Kidney (tissue), 13 donors: ENCODE measurements at regions not wholly inside any gene's neighbourhood (a gene's known extent, or its start where the extent isn't known, plus 50 kb on each side); places are given as distances from the start of the nearest gene placed in this dataset.

ENCODE experiments used
- DNase-seq, 5 donors: peaks; one replicate each; pipeline ENCODE4 v3.0.0-alpha.2; 2013 to 2020
- FAIRE-seq: peaks from 2 replicates; lab custom pipeline; 2012; peaks lifted over from hg19 to GRCh38; lab: Jason Lieb, UNC
- H3K27ac ChIP-seq, 2 donors: one replicate each; pipeline ENCODE4 v1.7.0; 2013; ENCODE audit warnings: low read depth in 2 of 2, low read length in 2 of 2, inconsistent platforms in 1 of 2
- H3K27me3 ChIP-seq: one replicate; pipeline ENCODE4 v1.7.1; 2013; ENCODE audit warnings: low read length, inconsistent platforms; ENCODE audit not compliant: control insufficient read depth, insufficient read depth
- H3K36me3 ChIP-seq, 3 donors: one replicate each; pipeline versions ENCODE4 v1.7.0 to v1.7.1; 2013; ENCODE audit warnings: low read length in 3 of 3, control low read depth in 1 of 3, inconsistent platforms in 1 of 3; ENCODE audit not compliant: insufficient read depth in 3 of 3, control insufficient read depth in 2 of 3
- H3K4me1 ChIP-seq, 3 donors: one replicate each; pipeline versions ENCODE4 v1.7.0 to v1.7.1; 2013; ENCODE audit warnings: low read length in 3 of 3, inconsistent platforms in 1 of 3, low read depth in 1 of 3; ENCODE audit not compliant: control insufficient read depth in 2 of 3, insufficient read depth in 2 of 3
- H3K4me3 ChIP-seq, 3 donors: one replicate each; pipeline versions ENCODE4 v1.7.0 to v1.8.1; 2013; ENCODE audit warnings: low read length in 3 of 3, control low read depth in 1 of 3, inconsistent platforms in 1 of 3
- H3K9ac ChIP-seq, 3 donors: one replicate each; pipeline versions ENCODE4 v1.7.0 to v1.7.1; 2013; ENCODE audit warnings: low read length in 3 of 3, control low read depth in 1 of 3, inconsistent platforms in 1 of 3
- H3K9me3 ChIP-seq, 3 donors: one replicate each; pipeline versions ENCODE4 v1.7.0 to v1.7.1; 2013; ENCODE audit warnings: low read length in 3 of 3, control low read depth in 1 of 3, inconsistent platforms in 1 of 3; ENCODE audit not compliant: control insufficient read depth in 2 of 3, insufficient read depth in 1 of 3
- intact Hi-C: fragments of 100-400 bp; cut with DNase I; formaldehyde crosslinking; loops from one replicate; pipeline ENCODE4 v1.11.1; 2022
- TF ChIP-seq, protein P1 (sequence below): IDR thresholded peaks from 3 replicates; pipeline ENCODE4 v1.5.1; 2012; ENCODE audit warnings: mild to moderate bottlenecking, moderate library complexity, borderline replicate concordance; ENCODE audit not compliant: insufficient read depth; ENCODE audit errors: extremely low read depth
- donor health status: control.
- donor health status: control.
- donor health status: control.
- donor health status: control.
- donor health status: control.
- donor health status: DM: yes; HTN: yes; CAD: no.
- donor health status: Normal renal cell carcinoma (clear cell type).

GRCh38 chr9:24090566-24090965 is 264.5 kb upstream of the ELAVL2 start:
- TF ChIP-seq, protein P1, sequence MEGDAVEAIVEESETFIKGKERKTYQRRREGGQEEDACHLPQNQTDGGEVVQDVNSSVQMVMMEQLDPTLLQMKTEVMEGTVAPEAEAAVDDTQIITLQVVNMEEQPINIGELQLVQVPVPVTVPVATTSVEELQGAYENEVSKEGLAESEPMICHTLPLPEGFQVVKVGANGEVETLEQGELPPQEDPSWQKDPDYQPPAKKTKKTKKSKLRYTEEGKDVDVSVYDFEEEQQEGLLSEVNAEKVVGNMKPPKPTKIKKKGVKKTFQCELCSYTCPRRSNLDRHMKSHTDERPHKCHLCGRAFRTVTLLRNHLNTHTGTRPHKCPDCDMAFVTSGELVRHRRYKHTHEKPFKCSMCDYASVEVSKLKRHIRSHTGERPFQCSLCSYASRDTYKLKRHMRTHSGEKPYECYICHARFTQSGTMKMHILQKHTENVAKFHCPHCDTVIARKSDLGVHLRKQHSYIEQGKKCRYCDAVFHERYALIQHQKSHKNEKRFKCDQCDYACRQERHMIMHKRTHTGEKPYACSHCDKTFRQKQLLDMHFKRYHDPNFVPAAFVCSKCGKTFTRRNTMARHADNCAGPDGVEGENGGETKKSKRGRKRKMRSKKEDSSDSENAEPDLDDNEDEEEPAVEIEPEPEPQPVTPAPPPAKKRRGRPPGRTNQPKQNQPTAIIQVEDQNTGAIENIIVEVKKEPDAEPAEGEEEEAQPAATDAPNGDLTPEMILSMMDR, result no peak
- H3K9me3 ChIP-seq, result peaks cover 0 to 2% (median 0%) of the 10 kb centered on the region in 3 donors
- FAIRE-seq (no peak), DNase-seq (no peak)
- no peaks in the 10 kb centered on the region for H3K4me1 ChIP-seq
- H3K27me3 ChIP-seq, result no peaks in the 10 kb centered on the region
- H3K36me3 ChIP-seq, result no peaks in the 10 kb centered on the region
- no peak overlapping the region for H3K27ac ChIP-seq
- H3K9ac ChIP-seq, result no peak overlapping the region
- intact Hi-C loops, result no loop called here
- H3K4me3 ChIP-seq, result no peak overlapping the region

DNA sequence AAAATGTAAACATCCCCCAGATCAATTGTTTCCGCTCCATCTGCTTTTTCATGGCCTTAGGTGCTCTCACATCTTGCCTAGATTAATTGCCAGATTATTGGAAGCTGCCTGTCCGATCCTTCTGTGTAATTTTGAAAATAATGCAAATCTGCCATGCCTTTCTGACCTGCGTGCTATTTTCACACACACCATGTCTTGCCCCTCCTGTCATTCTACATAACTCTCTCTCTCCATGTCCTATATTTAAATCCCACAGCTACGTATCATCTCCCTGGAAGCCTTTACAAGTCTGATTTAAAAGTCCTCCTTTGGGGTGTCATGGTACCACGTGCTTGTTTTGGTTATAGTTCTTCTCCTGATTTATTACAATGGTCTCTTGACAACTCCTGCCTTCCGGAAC is 247.6 kb upstream of the ELAVL2 start:
- FAIRE-seq (no peak), DNase-seq (no peak)
- no peak overlapping the region for H3K27ac ChIP-seq
- no peaks in the 10 kb centered on the region for H3K27me3 ChIP-seq
- H3K9me3 ChIP-seq, result no peaks in the 10 kb centered on the region
- no peaks in the 10 kb centered on the region for H3K36me3 ChIP-seq
- intact Hi-C loops, result no loop called here
- H3K4me3 ChIP-seq, result no peak overlapping the region
- H3K4me1 ChIP-seq, result no peaks in the 10 kb centered on the region
- TF ChIP-seq, protein P1, result no peak
- H3K9ac ChIP-seq, result no peak overlapping the region

GRCh38 chr9:24073007-24073592 is 247.1 kb upstream of the ELAVL2 start:
- DNase-seq (no peak), FAIRE-seq (no peak)
- Histone ChIP-seq H3K9me3 (no peaks in the 10 kb centered on the region), H3K4me1 (no peaks in the 10 kb centered on the region), H3K27ac (no peak overlapping the region), H3K4me3 (no peak overlapping the region), H3K36me3 (no peaks in the 10 kb centered on the region), H3K27me3 (no peaks in the 10 kb centered on the region), H3K9ac (no peak overlapping the region)
- TF ChIP-seq, protein P1, result no peak
- intact Hi-C loops, result no loop called here

DNA sequence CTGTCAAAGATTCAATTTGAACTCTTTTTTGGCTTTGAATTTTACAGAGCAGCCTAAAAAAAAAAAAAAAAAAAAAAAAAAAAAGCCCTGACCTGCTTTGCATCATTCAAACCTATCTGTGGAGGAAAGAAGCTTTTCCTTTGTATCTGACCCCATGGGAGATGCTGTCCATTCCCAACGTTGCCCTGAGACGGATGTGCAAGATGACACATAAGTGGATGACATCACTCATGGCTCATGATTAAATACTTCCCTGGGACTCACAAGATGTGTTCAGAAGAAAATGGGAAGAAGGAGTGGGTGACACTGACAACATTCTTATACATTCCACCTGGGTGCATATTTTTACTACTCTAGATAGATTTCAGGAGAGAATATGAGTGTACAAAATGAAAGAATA is 245.7 kb upstream of the ELAVL2 start:
- H3K4me3 ChIP-seq, result no peak overlapping the region
- H3K9ac ChIP-seq, result no peak overlapping the region
- no peaks in the 10 kb centered on the region for H3K9me3 ChIP-seq
- TF ChIP-seq, protein P1, result no peak
- no peaks in the 10 kb centered on the region for H3K4me1 ChIP-seq
- H3K27ac ChIP-seq, result no peak overlapping the region
- no peaks in the 10 kb centered on the region for H3K27me3 ChIP-seq
- no peaks in the 10 kb centered on the region for H3K36me3 ChIP-seq
- FAIRE-seq, result no peak
- DNase-seq, result no peak
- intact Hi-C loops, result no loop called here
